Choroid plexus epithelial cell (primary cell): ENCODE measurements at regions not wholly inside any gene's neighbourhood (a gene's known extent, or its start where the extent isn't known, plus 50 kb on each side); places are given as distances from the start of the nearest gene placed in this dataset.

ENCODE experiments used
- DNase-seq: peaks from one replicate; pipeline ENCODE4 v3.0.0-alpha.2; 2010; ENCODE audit warnings: low read depth
- H3K4me3 ChIP-seq: 2 replicates; pipeline ENCODE4 v1.5.1; 2011; ENCODE audit warnings: low read depth, mild to moderate bottlenecking, control low read depth, low read length, moderate library complexity
- CTCF ChIP-seq: conservative IDR thresholded peaks from 2 replicates; pipeline ENCODE4 v1.5.1; 2011; ENCODE audit warnings: low read depth, mild to moderate bottlenecking, control low read depth, inconsistent platforms, low read length, moderate library complexity

DNA sequence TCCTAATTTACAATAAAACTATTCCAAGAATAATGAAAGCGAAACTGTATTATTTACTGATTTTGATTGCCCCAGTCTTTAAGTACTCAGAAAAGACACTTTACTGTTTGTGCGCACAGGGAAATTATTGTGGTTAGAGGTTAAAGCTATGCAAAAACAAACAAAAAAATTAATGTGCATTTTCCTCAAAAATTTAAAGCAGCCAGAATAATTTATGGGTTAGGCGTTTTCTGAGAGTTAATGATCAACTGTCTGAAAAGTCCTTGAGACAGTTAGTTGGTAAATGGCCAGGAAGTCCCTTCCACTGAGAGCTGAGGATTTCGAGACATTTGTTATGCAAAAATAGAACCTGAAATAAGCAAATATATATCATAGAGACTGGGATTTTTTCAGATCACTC, 143.3 kb downstream of the IRS1 start:
- no peak overlapping the region for H3K4me3 ChIP-seq
- peak; percentile 47 for DNase-seq
- no peak for TF ChIP-seq CTCF

- H3K4me3 ChIP-seq: no peak overlapping the region
- peak; percentile 71 for DNase-seq
- TF ChIP-seq CTCF: no peak
Observed at GRCh38 chr2:226655871-226656270, 143.7 kb downstream of the IRS1 start.

DNA sequence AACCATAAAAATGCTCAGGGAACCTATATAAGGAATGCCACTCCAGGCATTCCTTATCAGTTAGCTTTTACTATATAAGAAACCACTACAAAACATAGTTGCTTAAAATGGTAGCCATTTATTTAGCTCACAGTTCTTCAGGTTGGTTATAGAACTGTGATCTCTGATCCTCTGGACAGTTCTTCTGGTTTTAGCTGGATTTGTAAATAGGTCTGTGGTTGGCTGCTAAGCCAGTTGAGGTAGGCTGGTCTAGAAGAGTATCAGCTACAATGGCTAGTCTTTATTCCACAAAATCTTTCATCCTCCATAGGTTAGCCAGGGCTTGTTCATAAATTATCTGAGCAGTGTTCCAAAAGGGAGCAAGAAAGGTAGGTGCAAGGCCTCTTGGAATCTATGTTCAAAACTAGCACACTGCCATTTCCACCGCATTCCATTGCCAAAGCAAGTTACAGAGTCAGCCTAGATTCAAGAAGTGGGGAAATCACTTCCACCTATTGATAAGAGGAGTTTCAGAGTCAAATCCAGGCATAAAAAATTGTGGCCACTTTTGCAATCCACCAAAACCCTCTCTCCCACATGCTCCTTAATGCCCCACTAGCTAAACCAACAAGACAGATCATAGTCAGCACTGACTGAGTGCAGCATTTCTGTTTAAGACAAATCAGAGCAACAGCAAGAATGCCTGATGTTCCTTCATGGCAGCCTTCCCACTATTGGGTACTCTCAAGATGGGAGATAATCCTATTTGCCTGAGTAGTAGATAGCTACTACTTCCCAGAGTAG, 146.4 kb downstream of the IRS1 start:
- no peak overlapping the region for H3K4me3 ChIP-seq
- DNase-seq: peak; percentile 65
- no peak for TF ChIP-seq CTCF

GRCh38 chr2:226652369-226652768, 147.3 kb downstream of the IRS1 start:
- DNase-seq: peak; percentile 97
- no peak overlapping the region for H3K4me3 ChIP-seq
- no peak for TF ChIP-seq CTCF

GRCh38 chr2:226649871-226650660, 149.6 kb downstream of the IRS1 start:
- peak; percentile 18 for TF ChIP-seq CTCF
- H3K4me3 ChIP-seq: no peak overlapping the region
- peak; percentile 100 for DNase-seq

DNA sequence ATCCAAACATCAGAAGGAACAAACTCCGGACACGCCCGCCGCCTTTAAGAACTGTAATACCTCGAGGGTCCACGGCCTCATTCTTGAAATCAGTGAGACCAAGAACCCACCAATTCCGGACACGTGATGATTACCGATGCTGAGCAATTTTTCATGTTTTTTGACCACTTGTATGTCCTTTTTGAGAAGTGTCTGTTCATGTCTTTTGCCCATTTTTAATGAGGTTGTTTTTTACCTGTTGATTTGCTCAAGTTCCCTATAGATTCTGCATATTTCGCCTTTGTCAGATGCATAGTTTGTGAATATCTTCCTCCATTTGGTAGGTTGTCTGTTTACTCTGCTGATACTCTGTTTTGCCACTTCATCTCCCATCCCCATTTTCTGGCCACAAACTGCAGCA, 150.4 kb downstream of the IRS1 start:
- no peak for TF ChIP-seq CTCF
- H3K4me3 ChIP-seq: no peak overlapping the region
- no peak for DNase-seq
